ENCODE measurements at regions not wholly inside any gene's neighbourhood (a gene's known extent, or its start where the extent isn't known, plus 50 kb on each side); places are given as distances from the start of the nearest gene placed in this dataset.

GRCh38 chr14:66396164-66396563 lies 90.0 kb upstream of the CCDC196 start:
- ATAC-seq (ENCODE audit: low FRiP score), result no peak
- no peak for TF ChIP-seq CTCF (IDR thresholded peaks at IDR 0.05)
- DNase-seq (ENCODE audit: low spot score), result no peak

DNA sequence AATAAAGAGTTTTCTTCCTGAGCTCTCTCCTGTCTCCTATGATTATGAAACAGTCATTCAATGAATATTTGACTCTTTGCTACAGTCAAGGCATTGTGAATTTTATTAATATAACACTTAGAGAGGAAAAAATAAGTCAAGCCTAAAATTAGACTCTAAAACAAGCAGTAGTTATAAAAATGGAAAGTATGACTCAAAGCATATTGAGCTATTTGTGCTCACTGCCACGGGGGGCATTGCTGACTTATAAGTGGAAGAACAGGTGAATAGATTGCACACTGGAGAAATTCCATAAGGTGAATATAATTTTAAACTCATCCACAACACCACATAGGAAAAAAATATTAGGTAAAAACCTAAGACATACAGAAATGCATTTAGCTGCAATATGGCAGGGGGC lies 87.7 kb upstream of the CCDC196 start:
- ATAC-seq (ENCODE audit: low FRiP score) (no peak), DNase-seq (ENCODE audit: low spot score) (no peak)
- no peak for TF ChIP-seq CTCF (IDR thresholded peaks at IDR 0.05)

DNA sequence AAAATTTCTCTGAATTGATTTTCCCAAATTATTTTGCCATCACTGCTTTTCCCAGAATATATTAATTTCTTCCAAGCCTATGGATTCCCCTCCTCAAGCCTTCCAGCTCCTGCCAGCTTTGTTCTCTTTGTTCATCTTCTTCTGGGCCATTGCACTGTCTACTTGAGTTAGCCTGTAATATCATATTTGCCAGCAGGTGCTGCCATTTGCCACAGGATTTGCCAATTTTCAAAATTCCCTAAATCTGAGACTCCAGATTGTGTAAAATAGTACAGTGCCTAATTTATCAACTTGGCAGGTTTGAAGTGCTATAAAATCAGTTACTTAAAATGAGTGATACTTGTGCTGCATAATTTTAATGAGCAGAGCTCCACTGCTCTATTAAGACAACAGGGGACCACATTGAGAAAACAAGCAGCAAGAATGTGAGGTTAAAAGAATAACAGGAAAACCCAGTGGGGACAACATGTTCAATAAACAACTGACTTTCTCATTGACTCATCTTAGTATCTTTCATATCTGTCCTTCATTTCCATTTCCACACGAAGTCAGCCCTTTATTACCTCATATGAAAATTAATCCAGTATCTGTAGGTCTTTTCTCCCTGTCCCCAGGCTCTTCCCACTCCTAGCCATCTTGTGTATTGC lies 84.6 kb upstream of the CCDC196 start:
- no peak for TF ChIP-seq CTCF (IDR thresholded peaks at IDR 0.05)
- DNase-seq (ENCODE audit: low spot score), result no peak
- peak; percentile 75 for ATAC-seq (ENCODE audit: low FRiP score)

- ATAC-seq (ENCODE audit: low FRiP score), result no peak
- no peak for TF ChIP-seq CTCF (IDR thresholded peaks at IDR 0.05)
- DNase-seq (ENCODE audit: low spot score), result no peak
Measured at GRCh38 chr14:66403183-66403582, 83.0 kb upstream of the CCDC196 start.

DNA sequence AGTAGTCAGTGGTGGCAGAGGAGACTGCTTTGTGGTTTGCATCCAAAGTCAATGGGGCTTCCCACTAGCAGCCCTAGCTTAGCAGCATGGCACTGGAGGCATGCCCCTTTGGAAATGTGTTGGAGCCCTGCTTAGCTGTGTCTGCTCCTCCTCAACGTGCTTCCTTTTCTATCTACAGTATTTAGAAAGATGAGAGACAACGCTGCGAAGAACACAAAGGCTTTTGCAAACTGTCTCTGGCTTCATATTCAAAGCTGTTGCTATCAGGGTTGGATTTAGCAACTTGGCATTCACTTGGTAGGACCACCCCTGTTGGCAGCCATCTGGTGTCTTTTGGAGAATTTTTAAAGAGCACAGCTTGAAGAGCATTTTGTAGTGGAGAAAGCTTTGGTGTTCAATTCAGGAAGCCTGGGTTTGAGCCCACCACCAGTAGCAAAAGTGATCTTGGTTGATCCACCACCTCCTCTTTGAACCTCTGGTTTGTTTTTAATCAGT lies 82.1 kb upstream of the CCDC196 start:
- DNase-seq (ENCODE audit: low spot score), result no peak
- no peak for TF ChIP-seq CTCF (IDR thresholded peaks at IDR 0.05)
- no peak for ATAC-seq (ENCODE audit: low FRiP score)

DNA sequence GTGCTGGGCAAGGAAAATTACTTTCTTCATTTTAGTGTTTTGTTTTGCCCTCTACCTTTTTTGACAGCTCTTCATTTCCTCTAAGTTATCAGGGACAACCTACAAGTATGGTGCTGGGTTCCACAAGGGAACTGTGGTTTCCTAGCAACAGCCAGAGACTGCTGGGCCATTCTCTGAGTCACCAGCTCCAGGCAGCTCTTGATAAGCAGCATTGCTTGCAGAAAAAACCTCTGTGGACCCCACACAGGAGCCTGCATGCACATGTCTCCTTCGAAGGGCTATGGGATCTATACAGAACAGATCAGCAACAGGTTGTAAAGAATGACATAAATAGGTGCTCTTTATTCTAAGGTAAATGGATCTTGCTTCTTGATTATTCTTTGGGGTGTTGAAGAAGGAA lies 81.0 kb upstream of the CCDC196 start:
- ATAC-seq (ENCODE audit: low FRiP score), result no peak
- no peak for DNase-seq (ENCODE audit: low spot score)
- TF ChIP-seq CTCF (IDR thresholded peaks at IDR 0.05), result no peak

DNA sequence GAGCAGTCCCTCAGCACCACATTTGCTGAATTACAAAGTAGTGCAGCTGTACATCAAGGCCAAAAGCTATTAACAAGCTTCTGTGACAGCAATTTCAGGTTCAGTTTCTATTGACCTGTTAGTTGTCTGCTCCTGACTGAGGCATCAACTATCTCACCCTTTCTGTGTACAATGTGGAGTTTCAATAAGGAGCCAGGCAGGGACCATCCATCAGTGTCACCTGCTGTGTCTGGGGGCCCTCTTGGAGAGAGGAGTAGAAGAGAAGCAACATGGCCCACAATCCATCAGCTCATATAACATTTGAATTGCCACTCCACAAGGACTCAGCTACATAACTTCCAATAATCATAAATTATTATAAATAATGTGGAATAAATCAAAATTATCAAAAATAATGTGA lies 72.3 kb upstream of the CCDC196 start:
- DNase-seq (ENCODE audit: low spot score) (no peak), ATAC-seq (ENCODE audit: low FRiP score) (no peak)
- TF ChIP-seq CTCF (IDR thresholded peaks at IDR 0.05), result no peak

Measured in omental fat pad (tissue), 3 donors.